Mesenchymal stem cell (in vitro differentiated cells and primary cell): ENCODE measurements at regions not wholly inside any gene's neighbourhood (a gene's known extent, or its start where the extent isn't known, plus 50 kb on each side); places are given as distances from the start of the nearest gene placed in this dataset.
A peak's percentile ranks its signal among the peaks of the same experiment; 100 is the strongest.

Experiments
- DNase-seq: peaks from one replicate; pipeline ENCODE4 v3.0.0-alpha.2; 2013
- H2AFZ ChIP-seq: one replicate; pipeline ENCODE4 v1.6.1; 2013; ENCODE audit warnings: low read depth, mild to moderate bottlenecking, control low read depth, inconsistent platforms, low read length, moderate library complexity
- H2AK5ac ChIP-seq: 2 replicates; pipeline ENCODE4 v1.6.1; 2013; ENCODE audit warnings: low read length, moderate library complexity, mild to moderate bottlenecking, inconsistent platforms; ENCODE audit not compliant: severe bottlenecking
- H2BK120ac ChIP-seq: one replicate; pipeline ENCODE4 v1.6.1; 2013; ENCODE audit warnings: low read depth, mild to moderate bottlenecking, inconsistent platforms, low read length, moderate library complexity
- H2BK12ac ChIP-seq, 2 experiments: one replicate each; pipeline ENCODE4 v1.6.1; 2013; ENCODE audit warnings: inconsistent platforms in 2 of 2, low read length in 2 of 2, mild to moderate bottlenecking in 2 of 2, moderate library complexity in 2 of 2, control low read depth in 1 of 2
- H2BK15ac ChIP-seq: one replicate; pipeline ENCODE4 v1.6.1; 2013; ENCODE audit warnings: mild to moderate bottlenecking, low read depth, inconsistent platforms; ENCODE audit not compliant: poor library complexity, severe bottlenecking
- H2BK5ac ChIP-seq: 2 replicates; pipeline ENCODE4 v1.6.1; 2013; ENCODE audit warnings: low read depth, mild to moderate bottlenecking, low read length, control low read depth, inconsistent platforms; ENCODE audit not compliant: poor library complexity, severe bottlenecking
- H3K14ac ChIP-seq, 2 experiments: one replicate each; pipeline ENCODE4 v1.6.1; 2013; ENCODE audit warnings: inconsistent platforms in 2 of 2, low read length in 2 of 2, control low read depth in 1 of 2, mild to moderate bottlenecking in 1 of 2, moderate library complexity in 1 of 2
- H3K18ac ChIP-seq, 2 experiments: one replicate each; pipeline ENCODE4 v1.6.1; 2013; ENCODE audit warnings: inconsistent platforms in 2 of 2, low read length in 2 of 2, control low read depth in 1 of 2, low read depth in 1 of 2, mild to moderate bottlenecking in 1 of 2
- H3K23ac ChIP-seq, 2 experiments: one replicate each; pipeline ENCODE4 v1.6.1; 2013; ENCODE audit warnings: inconsistent platforms in 2 of 2, low read length in 2 of 2, mild to moderate bottlenecking in 2 of 2, moderate library complexity in 2 of 2, control low read depth in 1 of 2
- H3K27ac ChIP-seq: 2 replicates; pipeline ENCODE4 v1.5.1; 2013; ENCODE audit warnings: mild to moderate bottlenecking, moderate library complexity, low read length, control low read depth, inconsistent platforms; ENCODE audit not compliant: poor library complexity, severe bottlenecking
- H3K27me3 ChIP-seq, 2 experiments: 2 replicates each; pipeline versions ENCODE4 v1.6.1 to v1.7.0; 2013; ENCODE audit warnings: low read length in 2 of 2, mild to moderate bottlenecking in 2 of 2, moderate library complexity in 2 of 2, control low read depth in 1 of 2, inconsistent platforms in 1 of 2; ENCODE audit not compliant: control insufficient read depth in 1 of 2, insufficient read depth in 1 of 2
- H3K36me3 ChIP-seq, 2 experiments: 2 replicates each; pipeline versions ENCODE4 v1.6.1 to v1.7.0; 2013; ENCODE audit warnings: low read length in 2 of 2, control low read depth in 1 of 2, inconsistent platforms in 1 of 2, low read depth in 1 of 2, mild to moderate bottlenecking in 1 of 2; ENCODE audit not compliant: insufficient read depth in 2 of 2, control insufficient read depth in 1 of 2
- H3K4ac ChIP-seq, 2 experiments: one replicate each; pipeline ENCODE4 v1.6.1; 2013; ENCODE audit warnings: inconsistent platforms in 2 of 2, low read length in 2 of 2, mild to moderate bottlenecking in 2 of 2, moderate library complexity in 2 of 2, control low read depth in 1 of 2, low read depth in 1 of 2
- H3K4me1 ChIP-seq: 2 replicates; pipeline ENCODE4 v1.6.1; 2013; ENCODE audit warnings: low read depth, low read length, control low read depth; ENCODE audit not compliant: control insufficient read depth, insufficient read depth
- H3K4me2 ChIP-seq: 2 replicates; pipeline ENCODE4 v1.6.1; 2013; ENCODE audit warnings: low read length, mild to moderate bottlenecking, inconsistent platforms; ENCODE audit not compliant: poor library complexity, severe bottlenecking
- H3K4me3 ChIP-seq, 2 experiments: 2 replicates each; pipeline versions ENCODE4 v1.5.1 to v1.7.0; 2013; ENCODE audit warnings: low read length in 2 of 2, mild to moderate bottlenecking in 2 of 2, control low read depth in 1 of 2, low read depth in 1 of 2; ENCODE audit not compliant: insufficient read depth in 1 of 2
- H3K79me1 ChIP-seq: replicated peaks from 2 replicates; pipeline ENCODE4 v1.6.1; 2013; ENCODE audit warnings: mild to moderate bottlenecking, control low read depth, low read length, inconsistent platforms; ENCODE audit not compliant: poor library complexity, severe bottlenecking
- H3K9ac ChIP-seq: 2 replicates; pipeline ENCODE4 v1.7.0; 2013; ENCODE audit warnings: mild to moderate bottlenecking, low read length, moderate library complexity
- H3K9me3 ChIP-seq: 2 replicates; pipeline ENCODE4 v1.7.0; 2013; ENCODE audit warnings: mild to moderate bottlenecking, low read length; ENCODE audit not compliant: control insufficient read depth
- H4K8ac ChIP-seq: one replicate; pipeline ENCODE4 v1.6.1; 2013; ENCODE audit warnings: inconsistent platforms, mild to moderate bottlenecking, low read length, moderate library complexity
- H4K91ac ChIP-seq: one replicate; pipeline ENCODE4 v1.6.1; 2013; ENCODE audit warnings: mild to moderate bottlenecking, low read length, inconsistent platforms
- WGBS: methylation state at CpG from one replicate; pipeline ENCODE4 v1.1.7; 2013; ENCODE audit warnings: mixed read lengths; 5-methylcytosine and 5-hydroxymethylcytosine counted together

GRCh38 chr3:67075295-67075694 lies 77.2 kb downstream of the KBTBD8 start:
- H4K8ac ChIP-seq: no peak overlapping the region
- no peak overlapping the region for H2AFZ ChIP-seq
- no peak overlapping the region for H3K14ac ChIP-seq
- no peak overlapping the region for H3K23ac ChIP-seq
- no peaks in the 10 kb centered on the region for H3K79me1 ChIP-seq
- no peaks in the 10 kb centered on the region for H3K27me3 ChIP-seq
- H3K36me3 ChIP-seq: no peaks in the 10 kb centered on the region
- DNase-seq: no peak
- H3K4me3 ChIP-seq: no peak overlapping the region
- no peak overlapping the region for H2BK12ac ChIP-seq
- H4K91ac ChIP-seq: no peak overlapping the region
- no peak overlapping the region for H3K4me2 ChIP-seq
- no peak overlapping the region for H3K9ac ChIP-seq
- H2BK15ac ChIP-seq: no peak overlapping the region
- H3K9me3 ChIP-seq: no peaks in the 10 kb centered on the region
- H3K18ac ChIP-seq: no peak overlapping the region
- H2AK5ac ChIP-seq: no peak overlapping the region
- no peak overlapping the region for H3K27ac ChIP-seq
- no peak overlapping the region for H2BK5ac ChIP-seq
- no peak overlapping the region for H3K4ac ChIP-seq
- 86% methylated on average over 2 of the region's 2 CpGs for WGBS
- H3K4me1 ChIP-seq: no peaks in the 10 kb centered on the region
- no peak overlapping the region for H2BK120ac ChIP-seq

GRCh38 chr3:67076607-67077006 lies 78.5 kb downstream of the KBTBD8 start:
- Histone ChIP-seq H4K8ac (no peak overlapping the region), H2BK15ac (no peak overlapping the region), H3K27ac (no peak overlapping the region), H3K14ac (no peak overlapping the region), H3K9ac (no peak overlapping the region), H3K4me2 (no peak overlapping the region), H2BK5ac (no peak overlapping the region), H3K27me3 (no peaks in the 10 kb centered on the region), H3K4ac (no peak overlapping the region), H3K9me3 (no peaks in the 10 kb centered on the region), H3K36me3 (no peaks in the 10 kb centered on the region), H2BK12ac (no peak overlapping the region), H3K4me3 (no peak overlapping the region), H3K79me1 (no peaks in the 10 kb centered on the region), H2AFZ (no peak overlapping the region), H2BK120ac (no peak overlapping the region), H3K23ac (no peak overlapping the region), H4K91ac (no peak overlapping the region), H3K18ac (no peak overlapping the region), H2AK5ac (no peak overlapping the region), H3K4me1 (no peaks in the 10 kb centered on the region)
- WGBS: no CpG with 5 or more reads among the region's 2 CpGs
- no peak for DNase-seq

GRCh38 chr3:67077656-67078055 lies 79.5 kb downstream of the KBTBD8 start:
- Histone ChIP-seq H2AFZ (no peak overlapping the region), H3K27ac (no peak overlapping the region), H3K23ac (no peak overlapping the region), H3K14ac (no peak overlapping the region), H3K9ac (no peak overlapping the region), H2BK15ac (no peak overlapping the region), H3K9me3 (no peaks in the 10 kb centered on the region), H3K4ac (no peak overlapping the region), H3K4me3 (no peak overlapping the region), H3K27me3 (no peaks in the 10 kb centered on the region), H4K91ac (no peak overlapping the region), H3K4me1 (no peaks in the 10 kb centered on the region), H3K18ac (no peak overlapping the region), H3K4me2 (no peak overlapping the region), H2BK12ac (no peak overlapping the region), H2BK5ac (no peak overlapping the region), H2AK5ac (no peak overlapping the region), H3K79me1 (no peaks in the 10 kb centered on the region), H3K36me3 (no peaks in the 10 kb centered on the region), H4K8ac (no peak overlapping the region), H2BK120ac (no peak overlapping the region)
- no peak for DNase-seq

- Histone ChIP-seq H3K36me3 (no peaks in the 10 kb centered on the region), H2AK5ac (no peak overlapping the region), H3K27me3 (no peaks in the 10 kb centered on the region), H3K23ac (no peak overlapping the region), H2BK15ac (no peak overlapping the region), H3K27ac (no peak overlapping the region), H3K18ac (no peak overlapping the region), H4K8ac (no peak overlapping the region), H3K4ac (no peak overlapping the region), H3K14ac (no peak overlapping the region), H3K4me3 (no peak overlapping the region), H2BK5ac (no peak overlapping the region), H4K91ac (no peak overlapping the region), H3K9ac (no peak overlapping the region), H3K9me3 (no peaks in the 10 kb centered on the region), H2BK120ac (no peak overlapping the region), H3K4me2 (no peak overlapping the region), H3K79me1 (no peaks in the 10 kb centered on the region), H3K4me1 (no peaks in the 10 kb centered on the region), H2AFZ (peak overlapping the region; percentile 77), H2BK12ac (no peak overlapping the region)
- no peak for DNase-seq
- 93% methylated on average over 4 of the region's 4 CpGs for WGBS
Observed at GRCh38 chr3:67082533-67083024, 84.5 kb downstream of the KBTBD8 start.
